HepG2 (cell line): ENCODE measurements at regions not wholly inside any gene's neighbourhood (a gene's known extent, or its start where the extent isn't known, plus 50 kb on each side); places are given as distances from the start of the nearest gene placed in this dataset.
"Not testable (repeated sequence)": the region's sequence is repeated elsewhere in the genome, so short reads cannot be mapped to it uniquely, and the experiment has no call there.

ENCODE experiments used
- ATAC-seq: fragments of 200-7000 bp; cut with Tn5 transposase; 3 replicates; pipeline ENCODE4 v1.9.1; 2020; ENCODE audit warnings: mild to moderate bottlenecking, moderate library complexity
- BruUV-seq: library from RNA; stranded (reverse); fragments of 400-500 nt; replicated peaks from 2 replicates; lab custom pipeline; 2021; lab: Mats Ljungman, UMichigan
- CTCF ChIA-PET: fragments of 300-600 bp; formaldehyde crosslinking; extraction: SDS; loops from one replicate; lab custom pipeline; 2021; ENCODE audit warnings: low total read pairs, inconsistent platforms, low intra/inter-chr PET ratio; lab: Yijun Ruan, JAX
- POLR2A ChIA-PET: fragments of 350-600 bp; sonication (Branson Sonifier 250); formaldehyde crosslinking; loops from one replicate; lab custom pipeline; 2020; ENCODE audit warnings: antibody characterized with exemption, inconsistent platforms; lab: Yijun Ruan, JAX
- DNase-seq: peaks from one replicate; pipeline ENCODE4 v3.0.0-alpha.2; 2015; ENCODE audit warnings: low spot score
- FAIRE-seq: peaks from 3 replicates; lab custom pipeline; 2011; peaks lifted over from hg19 to GRCh38; lab: Jason Lieb, UNC
- H2AFZ ChIP-seq: one replicate; pipeline ENCODE4 v1.6.1; 2011; ENCODE audit warnings: low read length, inconsistent platforms
- H3K27ac ChIP-seq: fragments of 300-600 bp; 3 replicates; pipeline ENCODE4 v1.8.0; 2011; ENCODE audit warnings: mixed run types, mild to moderate bottlenecking, mixed read lengths, low read length, inconsistent platforms; ENCODE audit not compliant: insufficient read depth; ENCODE audit errors: extremely low read length
- H3K27me3 ChIP-seq, 2 experiments: fragments of 200-600 bp in 1 of 2; 2 replicates in 1 of 2; 3 replicates in 1 of 2; pipeline versions ENCODE4 v1.6.0 to v1.8.0; 2011; ENCODE audit warnings: low read length in 2 of 2, mild to moderate bottlenecking in 2 of 2, moderate library complexity in 2 of 2, inconsistent platforms in 1 of 2; ENCODE audit not compliant: insufficient read depth in 2 of 2, control insufficient read depth in 1 of 2
- H3K36me3 ChIP-seq, 2 experiments: fragments of 200-600 bp in 1 of 2; replicated peaks in 1 of 2; 2 replicates in 1 of 2; 3 replicates in 1 of 2; pipeline versions ENCODE4 v1.5.1 to v1.8.0; 2011; ENCODE audit warnings: low read length in 2 of 2, inconsistent platforms in 1 of 2; ENCODE audit not compliant: insufficient read depth in 2 of 2, control insufficient read depth in 1 of 2
- H3K4me1 ChIP-seq: 2 replicates; pipeline ENCODE4 v1.5.1; 2012; ENCODE audit warnings: low read length, inconsistent platforms; ENCODE audit not compliant: insufficient read depth
- H3K4me2 ChIP-seq: 2 replicates; pipeline ENCODE4 v1.6.0; 2011; ENCODE audit warnings: low read depth, low read length, inconsistent platforms
- H3K4me3 ChIP-seq, 3 experiments: fragments of 200-600 bp in 1 of 3; sonication (generic), shearing (Covaris generic) in 1 of 3; replicated peaks in 1 of 3; 2 replicates each; pipeline ENCODE4 v1.5.1; 2011 to 2016; ENCODE audit warnings: low read length in 3 of 3, inconsistent platforms in 2 of 3, low read depth in 2 of 3, mild to moderate bottlenecking in 2 of 3, control low read depth in 1 of 3, mixed read lengths in 1 of 3; ENCODE audit not compliant: insufficient read depth in 1 of 3
- H3K79me2 ChIP-seq: one replicate; pipeline ENCODE4 v1.6.1; 2011; ENCODE audit warnings: low read length, inconsistent platforms; ENCODE audit not compliant: insufficient read depth
- H3K9ac ChIP-seq: 2 replicates; pipeline ENCODE4 v1.6.0; 2011; ENCODE audit warnings: mild to moderate bottlenecking, low read depth, low read length, inconsistent platforms; ENCODE audit not compliant: insufficient read depth
- H3K9me3 ChIP-seq: 2 replicates; pipeline ENCODE4 v1.5.1; 2012; ENCODE audit warnings: mild to moderate bottlenecking, low read length
- H4K20me1 ChIP-seq: 2 replicates; pipeline ENCODE4 v1.6.0; 2011; ENCODE audit warnings: inconsistent platforms, mild to moderate bottlenecking, low read length, moderate library complexity; ENCODE audit not compliant: insufficient read depth
- BORCS8-MEF2B ChIP-seq: sonication (generic); formaldehyde crosslinking; IDR thresholded peaks from 2 replicates; pipeline ENCODE4 v1.8.0; 2022; ENCODE audit warnings: mild to moderate bottlenecking, missing genetic modification reagents
- HNF4G ChIP-seq, 2 experiments: sonication (generic) in 1 of 2; formaldehyde crosslinking in 1 of 2; IDR thresholded peaks; 2 replicates each; pipeline versions ENCODE4 v1.4.0 to v1.6.1; 2011 to 2020; ENCODE audit warnings: borderline replicate concordance in 2 of 2, low read depth in 2 of 2, mild to moderate bottlenecking in 2 of 2, low read length in 1 of 2, missing genetic modification reagents in 1 of 2, moderate library complexity in 1 of 2
- HNRNPL ChIP-seq: fragments of 200-400 bp; formaldehyde crosslinking; IDR thresholded peaks from 2 replicates; pipeline ENCODE4 v1.6.1; 2017; ENCODE audit warnings: mild to moderate bottlenecking, low read depth, low read length
- IKZF5 ChIP-seq: IDR thresholded peaks from 2 replicates; pipeline ENCODE4 v1.6.1; 2018; ENCODE audit warnings: missing genetic modification reagents, mild to moderate bottlenecking, missing compliant biosample characterization
- PCBP1 ChIP-seq: fragments of 200-400 bp; formaldehyde crosslinking; IDR thresholded peaks from 2 replicates; pipeline ENCODE4 v1.6.1; 2017; ENCODE audit warnings: mild to moderate bottlenecking, low read depth, low read length, borderline replicate concordance
- SSRP1 ChIP-seq: IDR thresholded peaks from 2 replicates; pipeline ENCODE4 v1.6.1; 2016; ENCODE audit warnings: control low read depth
- TCF7L2 ChIP-seq: IDR thresholded peaks from 2 replicates; pipeline ENCODE4 v1.6.1; 2011; ENCODE audit warnings: mild to moderate bottlenecking, low read depth, low read length, moderate library complexity
- ZBTB25 ChIP-seq: IDR thresholded peaks from 2 replicates; pipeline ENCODE4 v1.6.1; 2018; ENCODE audit warnings: missing genetic modification reagents
- ZFP41 ChIP-seq: sonication (generic); formaldehyde crosslinking; IDR thresholded peaks from 2 replicates; pipeline ENCODE4 v1.4.0; 2020; ENCODE audit warnings: mild to moderate bottlenecking, missing genetic modification reagents, borderline replicate concordance
- ZNF234 ChIP-seq: sonication (generic); formaldehyde crosslinking; conservative IDR thresholded peaks from 2 replicates; pipeline ENCODE4 v1.5.1; 2020; ENCODE audit warnings: mild to moderate bottlenecking, missing genetic modification reagents
- ZNF296 ChIP-seq: sonication (generic); formaldehyde crosslinking; conservative IDR thresholded peaks from 2 replicates; pipeline ENCODE4 v1.5.0; 2020; ENCODE audit warnings: mild to moderate bottlenecking, missing genetic modification reagents
- ZNF556 ChIP-seq: sonication (generic); formaldehyde crosslinking; IDR thresholded peaks from 2 replicates; pipeline ENCODE4 v1.4.0; 2020; ENCODE audit warnings: mild to moderate bottlenecking, missing genetic modification reagents, borderline replicate concordance
- ZNF747 ChIP-seq: sonication (generic); formaldehyde crosslinking; IDR thresholded peaks from 2 replicates; pipeline ENCODE4 v1.8.1; 2023; ENCODE audit warnings: missing genetic modification reagents, mild to moderate bottlenecking, borderline replicate concordance
- ZNF75D ChIP-seq: sonication (generic); formaldehyde crosslinking; IDR thresholded peaks from 2 replicates; pipeline ENCODE4 v1.8.1; 2023; ENCODE audit warnings: missing genetic modification reagents, mild to moderate bottlenecking, borderline replicate concordance
- WGBS: methylation state at CpG from one replicate; pipeline ENCODE4 v1.1.6; 2017; ENCODE audit warnings: low lambda C conversion rate; 5-methylcytosine and 5-hydroxymethylcytosine counted together
- in situ Hi-C: cut with HindIII; loops from 2 replicates; pipeline ENCODE4 v1.10.0; 2017; ENCODE audit warnings: low pct_unique_long_range_greater_than_20kb; ENCODE audit not compliant: extremely low pct_ligation_motif_present
- intact Hi-C: fragments of 100-400 bp; cut with micrococcal nuclease; formaldehyde crosslinking; loops from one replicate; pipeline ENCODE4 v1.10.0; 2022; ENCODE audit not compliant: unreplicated experiment

GRCh38 chr10:71015674-71016073, 127.3 kb upstream of the PCBD1 start (continued):
- TF ChIP-seq ZNF556 = no peak
- no peak for TF ChIP-seq PCBP1
- TF ChIP-seq ZBTB25 (CRISPR knock-in tag) = no peak

GRCh38 chr10:71020061-71020460, 131.7 kb upstream of the PCBD1 start:
- H3K9ac ChIP-seq, H3K27me3 ChIP-seq, H3K36me3 ChIP-seq, DNase-seq, H3K27ac ChIP-seq, H3K4me3 ChIP-seq, in situ Hi-C loops, POLR2A ChIA-PET, H4K20me1 ChIP-seq, FAIRE-seq, H3K9me3 ChIP-seq, H3K4me1 ChIP-seq, ATAC-seq, H3K79me2 ChIP-seq, H3K4me2 ChIP-seq, CTCF ChIA-PET, intact Hi-C loops, H2AFZ ChIP-seq, BruUV-seq: not testable (repeated sequence)
- WGBS = 0% methylated on average over 1 of the region's 1 CpG

GRCh38 chr10:71021402-71021801, 133.0 kb upstream of the PCBD1 start:
- DNase-seq (no peak), FAIRE-seq (no peak), ATAC-seq (no peak)
- Histone ChIP-seq H3K9me3 (no peaks in the 10 kb centered on the region), H3K4me2 (no peak overlapping the region), H3K9ac (no peak overlapping the region), H3K27me3 (peaks cover 0 to 5% of the 10 kb centered on the region in 2 experiments; a peak in 2 of 5 replicates), H3K27ac (no peak overlapping the region), H4K20me1 (no peaks in the 10 kb centered on the region), H3K4me3 (no peak overlapping the region), H3K79me2 (no peaks in the 10 kb centered on the region), H2AFZ (no peak overlapping the region), H3K36me3 (no peaks in the 10 kb centered on the region), H3K4me1 (no peaks in the 10 kb centered on the region)
- in situ Hi-C loops (no loop called here), intact Hi-C loops (no loop called here)
- 57% methylated on average over 3 of the region's 3 CpGs for WGBS
- BruUV-seq = no TSS peak
- CTCF ChIA-PET = no interaction called here
- POLR2A ChIA-PET = no interaction called here
- TF ChIP-seq IKZF5 (CRISPR knock-in tag) (no peak), ZNF234 (CRISPR knock-in tag) (no peak), SSRP1 (CRISPR knock-in tag) (no peak), TCF7L2 (no peak), HNRNPL (no peak), HNF4G (IDR thresholded peaks at IDR 0.05; ENCODE audit: borderline replicate concordance, low read depth, low read length) (no peak), HNF4G (CRISPR knock-in tag; IDR thresholded peaks at IDR 0.05; ENCODE audit: borderline replicate concordance, low read depth) (no peak), ZFP41 (CRISPR knock-in tag) (no peak), BORCS8-MEF2B (CRISPR knock-in tag) (no peak), ZNF296 (CRISPR knock-in tag) (no peak), ZNF75D (no peak), ZNF747 (CRISPR knock-in tag) (no peak)
